HL-60 (cell line): ENCODE measurements at regions not wholly inside any gene's neighbourhood (a gene's known extent, or its start where the extent isn't known, plus 50 kb on each side); places are given as distances from the start of the nearest gene placed in this dataset.

Source experiments
- DNase-seq, 2 experiments: peaks; one replicate each; pipeline ENCODE4 v3.0.0-alpha.2; 2010 to 2020; ENCODE audit warnings: low read depth in 1 of 2, low spot score in 1 of 2
- H3K27ac ChIP-seq: fragments of 250-450 bp; sonication (Bioruptor Pico); replicated peaks from 2 replicates; pipeline ENCODE4 v1.5.1; 2020; ENCODE audit warnings: mild to moderate bottlenecking, moderate library complexity
- H3K27me3 ChIP-seq: fragments of 250-450 bp; sonication (Bioruptor Pico); 2 replicates; pipeline ENCODE4 v1.5.1; 2021; ENCODE audit warnings: mild to moderate bottlenecking, moderate library complexity; ENCODE audit not compliant: insufficient read depth, poor library complexity, severe bottlenecking
- H3K4me3 ChIP-seq: replicated peaks from 2 replicates; pipeline ENCODE4 v1.5.1; 2011; ENCODE audit warnings: mild to moderate bottlenecking, control low read depth, low read length; ENCODE audit not compliant: insufficient read depth
- GABPA ChIP-seq: IDR thresholded peaks from 2 replicates; pipeline ENCODE4 v1.6.1; 2012; ENCODE audit warnings: low read depth
- POLR2AphosphoS5 ChIP-seq: IDR thresholded peaks from 2 replicates; pipeline ENCODE4 v1.6.1; 2012; ENCODE audit warnings: low read depth
- SPI1 ChIP-seq: IDR thresholded peaks from 2 replicates; pipeline ENCODE4 v1.6.1; 2012; ENCODE audit warnings: low read depth, mild to moderate bottlenecking, borderline replicate concordance
- TF ChIP-seq, protein P1 (sequence below): IDR thresholded peaks from 2 replicates; pipeline ENCODE4 v1.6.1; 2012; ENCODE audit warnings: low read depth; ENCODE audit not compliant: insufficient replicate concordance
- TF ChIP-seq, protein P2 (sequence below): IDR thresholded peaks from one replicate; pipeline ENCODE4 v1.5.1; 2011; ENCODE audit warnings: low read length, control low read depth, inconsistent platforms; ENCODE audit not compliant: insufficient read depth

DNA sequence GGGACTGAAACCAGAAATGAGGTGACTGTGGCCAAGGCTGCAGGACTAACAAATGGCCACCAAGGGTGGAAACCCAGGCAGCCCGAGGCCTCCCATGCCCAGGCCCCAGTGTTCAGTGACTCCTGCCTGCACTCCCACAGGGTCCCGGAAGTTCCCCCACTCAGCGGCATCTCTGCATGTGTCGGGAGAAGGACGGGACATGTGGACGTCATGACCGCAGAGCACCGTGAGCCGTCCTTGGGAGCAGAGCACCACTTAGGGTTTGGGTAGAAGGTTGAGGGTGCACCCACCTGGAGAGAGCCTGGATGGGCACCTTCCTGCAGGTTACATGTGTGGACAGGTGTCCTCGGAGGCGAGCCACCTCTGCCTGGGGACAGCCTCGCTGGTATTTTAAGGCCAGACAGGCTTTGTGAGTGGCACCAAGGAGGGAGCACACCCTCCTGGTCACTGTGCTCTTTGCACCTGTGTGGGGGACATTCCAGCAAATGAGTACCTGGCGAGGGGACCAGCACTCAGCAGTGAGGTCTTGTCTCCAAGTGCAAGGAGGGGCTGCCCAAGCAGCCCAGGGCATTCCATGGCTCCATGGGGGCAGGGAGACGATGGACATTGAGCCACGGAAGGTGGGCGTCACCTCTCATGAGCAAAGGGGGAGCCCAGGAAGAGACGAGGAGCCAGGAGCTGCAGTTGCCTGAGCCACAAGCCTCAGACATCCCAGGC, 95.3 kb upstream of the TCERG1L start:
- Histone ChIP-seq H3K27ac (no peak overlapping the region), H3K4me3 (no peak overlapping the region), H3K27me3 (no peaks in the 10 kb centered on the region)
- TF ChIP-seq, protein P1, sequence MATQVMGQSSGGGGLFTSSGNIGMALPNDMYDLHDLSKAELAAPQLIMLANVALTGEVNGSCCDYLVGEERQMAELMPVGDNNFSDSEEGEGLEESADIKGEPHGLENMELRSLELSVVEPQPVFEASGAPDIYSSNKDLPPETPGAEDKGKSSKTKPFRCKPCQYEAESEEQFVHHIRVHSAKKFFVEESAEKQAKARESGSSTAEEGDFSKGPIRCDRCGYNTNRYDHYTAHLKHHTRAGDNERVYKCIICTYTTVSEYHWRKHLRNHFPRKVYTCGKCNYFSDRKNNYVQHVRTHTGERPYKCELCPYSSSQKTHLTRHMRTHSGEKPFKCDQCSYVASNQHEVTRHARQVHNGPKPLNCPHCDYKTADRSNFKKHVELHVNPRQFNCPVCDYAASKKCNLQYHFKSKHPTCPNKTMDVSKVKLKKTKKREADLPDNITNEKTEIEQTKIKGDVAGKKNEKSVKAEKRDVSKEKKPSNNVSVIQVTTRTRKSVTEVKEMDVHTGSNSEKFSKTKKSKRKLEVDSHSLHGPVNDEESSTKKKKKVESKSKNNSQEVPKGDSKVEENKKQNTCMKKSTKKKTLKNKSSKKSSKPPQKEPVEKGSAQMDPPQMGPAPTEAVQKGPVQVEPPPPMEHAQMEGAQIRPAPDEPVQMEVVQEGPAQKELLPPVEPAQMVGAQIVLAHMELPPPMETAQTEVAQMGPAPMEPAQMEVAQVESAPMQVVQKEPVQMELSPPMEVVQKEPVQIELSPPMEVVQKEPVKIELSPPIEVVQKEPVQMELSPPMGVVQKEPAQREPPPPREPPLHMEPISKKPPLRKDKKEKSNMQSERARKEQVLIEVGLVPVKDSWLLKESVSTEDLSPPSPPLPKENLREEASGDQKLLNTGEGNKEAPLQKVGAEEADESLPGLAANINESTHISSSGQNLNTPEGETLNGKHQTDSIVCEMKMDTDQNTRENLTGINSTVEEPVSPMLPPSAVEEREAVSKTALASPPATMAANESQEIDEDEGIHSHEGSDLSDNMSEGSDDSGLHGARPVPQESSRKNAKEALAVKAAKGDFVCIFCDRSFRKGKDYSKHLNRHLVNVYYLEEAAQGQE = no peak
- TF ChIP-seq, protein P2, sequence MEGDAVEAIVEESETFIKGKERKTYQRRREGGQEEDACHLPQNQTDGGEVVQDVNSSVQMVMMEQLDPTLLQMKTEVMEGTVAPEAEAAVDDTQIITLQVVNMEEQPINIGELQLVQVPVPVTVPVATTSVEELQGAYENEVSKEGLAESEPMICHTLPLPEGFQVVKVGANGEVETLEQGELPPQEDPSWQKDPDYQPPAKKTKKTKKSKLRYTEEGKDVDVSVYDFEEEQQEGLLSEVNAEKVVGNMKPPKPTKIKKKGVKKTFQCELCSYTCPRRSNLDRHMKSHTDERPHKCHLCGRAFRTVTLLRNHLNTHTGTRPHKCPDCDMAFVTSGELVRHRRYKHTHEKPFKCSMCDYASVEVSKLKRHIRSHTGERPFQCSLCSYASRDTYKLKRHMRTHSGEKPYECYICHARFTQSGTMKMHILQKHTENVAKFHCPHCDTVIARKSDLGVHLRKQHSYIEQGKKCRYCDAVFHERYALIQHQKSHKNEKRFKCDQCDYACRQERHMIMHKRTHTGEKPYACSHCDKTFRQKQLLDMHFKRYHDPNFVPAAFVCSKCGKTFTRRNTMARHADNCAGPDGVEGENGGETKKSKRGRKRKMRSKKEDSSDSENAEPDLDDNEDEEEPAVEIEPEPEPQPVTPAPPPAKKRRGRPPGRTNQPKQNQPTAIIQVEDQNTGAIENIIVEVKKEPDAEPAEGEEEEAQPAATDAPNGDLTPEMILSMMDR = no peak
- no peak for TF ChIP-seq SPI1
- no peak for TF ChIP-seq POLR2AphosphoS5
- no peak for TF ChIP-seq GABPA
- DNase-seq = no peak

DNA sequence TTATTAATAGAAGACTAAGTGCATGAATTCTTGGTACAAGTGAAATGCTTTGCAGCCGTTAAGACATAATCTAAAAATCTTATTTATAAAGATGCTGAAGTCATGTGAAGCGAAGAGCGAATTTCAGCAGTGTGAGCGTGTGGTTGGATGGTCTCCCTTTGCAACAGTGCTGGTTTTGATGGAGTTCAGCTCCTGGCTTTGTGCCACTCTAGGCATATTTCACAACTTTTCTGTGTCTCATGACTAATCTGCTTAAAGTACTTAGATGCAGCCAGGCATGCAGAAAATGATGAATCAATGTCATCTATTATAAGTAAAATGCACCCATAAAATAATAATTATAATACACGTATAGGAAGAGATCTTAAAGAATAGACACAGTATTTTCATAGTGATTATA, 107.2 kb upstream of the TCERG1L start:
- TF ChIP-seq, protein P1 = no peak
- TF ChIP-seq, protein P2 = no peak
- TF ChIP-seq POLR2AphosphoS5 = no peak
- no peak for TF ChIP-seq SPI1
- TF ChIP-seq GABPA = no peak
- DNase-seq = no peak
- Histone ChIP-seq H3K27me3 (no peaks in the 10 kb centered on the region), H3K4me3 (no peak overlapping the region), H3K27ac (no peak overlapping the region)

DNA sequence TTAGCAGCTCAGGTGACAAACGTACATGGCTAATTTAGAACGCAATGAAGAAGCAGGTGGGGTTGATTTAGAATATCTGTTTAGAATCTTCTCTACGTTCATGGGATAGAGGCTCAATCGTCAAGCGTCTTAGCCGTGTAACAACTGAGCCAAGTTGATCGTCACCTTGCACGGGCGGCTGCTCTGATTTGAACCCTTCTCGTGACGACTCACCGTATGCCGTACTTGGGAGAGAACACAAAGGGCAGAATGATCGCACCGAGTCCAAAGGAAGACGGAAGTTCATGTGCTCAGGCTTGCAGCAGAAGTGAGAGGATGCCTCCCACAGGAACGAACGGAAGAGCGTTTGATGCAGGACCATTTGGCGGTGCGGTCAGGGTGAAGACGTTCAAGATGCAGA, 108.3 kb upstream of the TCERG1L start:
- Histone ChIP-seq H3K27ac (no peak overlapping the region), H3K27me3 (no peaks in the 10 kb centered on the region), H3K4me3 (no peak overlapping the region)
- no peak for TF ChIP-seq POLR2AphosphoS5
- TF ChIP-seq, protein P2 = no peak
- no peak for TF ChIP-seq SPI1
- no peak for TF ChIP-seq GABPA
- TF ChIP-seq, protein P1 = no peak
- DNase-seq = no peak
